Testis (tissue), 2 donors: ENCODE measurements at regions not wholly inside any gene's neighbourhood (a gene's known extent, or its start where the extent isn't known, plus 50 kb on each side); places are given as distances from the start of the nearest gene placed in this dataset.

Experiments used
- CTCF ChIP-seq, 3 experiments: fragments of 450-650 bp in 2 of 3; fragments of 200-600 bp in 1 of 3; sonication (generic) in 1 of 3; IDR thresholded peaks; one replicate each; pipeline ENCODE4 v1.5.1; 2016 to 2019; ENCODE audit warnings: antibody characterized with exemption in 3 of 3, mild to moderate bottlenecking in 2 of 3, moderate library complexity in 1 of 3
- POLR2A ChIP-seq: fragments of 450-650 bp; IDR thresholded peaks from one replicate; pipeline ENCODE4 v1.6.1; 2017; ENCODE audit warnings: antibody characterized with exemption, mild to moderate bottlenecking, moderate library complexity

- TF ChIP-seq CTCF (IDR thresholded peaks at IDR 0.05) (no peak), POLR2A (no peak)
Observed at GRCh38 chr6:119677384-119677783, 327.8 kb upstream of the MAN1A1 start.
